GM23338 (cell line): ENCODE measurements at regions not wholly inside any gene's neighbourhood (a gene's known extent, or its start where the extent isn't known, plus 50 kb on each side); places are given as distances from the start of the nearest gene placed in this dataset. TPM values are rescaled to one million over a fixed set of nuclear protein-coding genes. Genes with fewer than 3 reads are reported as not detected.
"Not testable (repeated sequence)": the region's sequence is repeated elsewhere in the genome, so short reads cannot be mapped to it uniquely, and the experiment has no call there.

Source experiments
- ATAC-seq: fragments of 200-7000 bp; cut with Tn5 transposase; 3 replicates; pipeline ENCODE4 v1.9.1; 2020
- DNase-seq: peaks from one replicate; pipeline ENCODE4 v3.0.0-alpha.2; 2015; ENCODE audit warnings: low spot score
- H2AFZ ChIP-seq: fragments of 200-600 bp; sonication (generic); 2 replicates; pipeline ENCODE4 v1.8.0; 2016; ENCODE audit warnings: antibody characterized with exemption, mild to moderate bottlenecking, moderate library complexity
- H3F3A ChIP-seq: fragments of 200-600 bp; sonication (generic); replicated peaks from 2 replicates; pipeline ENCODE4 v1.8.0; 2017; ENCODE audit warnings: antibody characterized with exemption, mixed run types, low read depth
- H3K27ac ChIP-seq: fragments of 200-600 bp; sonication (generic); 2 replicates; pipeline ENCODE4 v1.6.1; 2016; ENCODE audit warnings: low read depth
- H3K27me3 ChIP-seq: fragments of 200-600 bp; sonication (generic); 2 replicates; pipeline ENCODE4 v1.8.0; 2016; ENCODE audit warnings: mild to moderate bottlenecking, mixed run types, moderate library complexity; ENCODE audit not compliant: insufficient read depth
- H3K36me3 ChIP-seq: fragments of 200-600 bp; sonication (generic); 2 replicates; pipeline ENCODE4 v1.8.0; 2016; ENCODE audit warnings: mild to moderate bottlenecking; ENCODE audit not compliant: insufficient read depth
- H3K4me1 ChIP-seq: fragments of 200-600 bp; sonication (generic); 2 replicates; pipeline ENCODE4 v1.8.0; 2016; ENCODE audit warnings: mild to moderate bottlenecking, moderate library complexity; ENCODE audit not compliant: insufficient read depth
- H3K4me2 ChIP-seq: fragments of 200-600 bp; sonication (generic); 2 replicates; pipeline ENCODE4 v1.7.1; 2017; ENCODE audit warnings: mixed run types
- H3K4me3 ChIP-seq: fragments of 200-600 bp; sonication (generic); 2 replicates; pipeline ENCODE4 v1.6.1; 2016; ENCODE audit warnings: mixed run types
- H3K79me2 ChIP-seq: fragments of 200-600 bp; sonication (generic); replicated peaks from 2 replicates; pipeline ENCODE4 v1.8.0; 2017; ENCODE audit warnings: mild to moderate bottlenecking; ENCODE audit not compliant: insufficient read depth
- H3K9me2 ChIP-seq: fragments of 200-600 bp; sonication (generic); 2 replicates; pipeline ENCODE4 v1.8.0; 2017; ENCODE audit not compliant: insufficient read depth
- H4K20me1 ChIP-seq: fragments of 200-600 bp; sonication (generic); replicated peaks from 2 replicates; pipeline ENCODE4 v1.8.0; 2017; ENCODE audit warnings: mild to moderate bottlenecking; ENCODE audit not compliant: insufficient read depth
- H3K27ac Mint-ChIP-seq: 2 replicates; pipeline ENCODE4 v1.8.0; 2020; ENCODE audit warnings: inconsistent platforms, mild to moderate bottlenecking, moderate library complexity, mixed read lengths
- H3K27me3 Mint-ChIP-seq: 3 replicates; pipeline ENCODE4 v1.8.0; 2022; ENCODE audit warnings: low read depth, mild to moderate bottlenecking, moderate library complexity, mixed read lengths, inconsistent platforms; ENCODE audit not compliant: insufficient read depth, poor library complexity
- H3K36me3 Mint-ChIP-seq: 3 replicates; pipeline ENCODE4 v1.8.0; 2021; ENCODE audit warnings: low read depth, mild to moderate bottlenecking, inconsistent platforms, moderate library complexity, mixed read lengths
- H3K4me1 Mint-ChIP-seq: 3 replicates; pipeline ENCODE4 v1.8.0; 2020; ENCODE audit warnings: mild to moderate bottlenecking, inconsistent platforms, mixed read lengths
- H3K4me3 Mint-ChIP-seq: 3 replicates; pipeline ENCODE4 v1.8.0; 2021; ENCODE audit warnings: moderate library complexity, mild to moderate bottlenecking, inconsistent platforms, mixed read lengths
- H3K9me3 Mint-ChIP-seq: 3 replicates; pipeline ENCODE4 v1.8.0; 2020; ENCODE audit warnings: moderate library complexity, mild to moderate bottlenecking, inconsistent platforms, mixed read lengths
- EZH2 ChIP-seq: fragments of 200-600 bp; sonication (generic); IDR thresholded peaks from one replicate; pipeline ENCODE4 v1.8.0; 2017; ENCODE audit warnings: antibody characterized with exemption, mild to moderate bottlenecking, low read depth; ENCODE audit not compliant: unreplicated experiment
- EZH2phosphoT487 ChIP-seq: fragments of 200-600 bp; sonication (generic); IDR thresholded peaks from one replicate; pipeline ENCODE4 v1.8.1; 2018; ENCODE audit warnings: antibody characterized with exemption; ENCODE audit not compliant: unreplicated experiment
- JUNB ChIP-seq: IDR thresholded peaks from one replicate; pipeline ENCODE4 v1.6.1; 2016; ENCODE audit warnings: antibody characterized with exemption; ENCODE audit not compliant: unreplicated experiment
- NANOG ChIP-seq: IDR thresholded peaks from 2 replicates; pipeline ENCODE4 v1.6.1; 2016; ENCODE audit warnings: antibody characterized with exemption, borderline replicate concordance
- POLR2AphosphoS5 ChIP-seq: IDR thresholded peaks from 2 replicates; pipeline ENCODE4 v1.6.1; 2016; ENCODE audit warnings: antibody characterized with exemption, low read depth
- ZNF114 ChIP-seq: fragments of 250-450 bp; sonication (Bioruptor Pico); IDR thresholded peaks from 2 replicates; pipeline ENCODE4 v1.5.0; 2020; ENCODE audit warnings: mild to moderate bottlenecking, moderate library complexity
- ZNF331 ChIP-seq: fragments of 250-450 bp; sonication (Bioruptor Pico); IDR thresholded peaks from 2 replicates; pipeline ENCODE4 v1.5.0; 2020; ENCODE audit warnings: low read depth, mild to moderate bottlenecking, moderate library complexity
- ZNF462 ChIP-seq: fragments of 250-450 bp; sonication (Bioruptor Pico); IDR thresholded peaks from 2 replicates; pipeline ENCODE4 v1.5.0; 2020; ENCODE audit warnings: mild to moderate bottlenecking, moderate library complexity
- microRNA-seq: library from miRNA; unstranded; fragments of <30 nt; microRNA quantifications from one replicate; pipeline ENCODE4, GENCODE V29; 2017
- small RNA-seq: library from RNA; depleted of rRNA; stranded (forward); fragments of <200 nt; gene quantifications from one replicate; pipeline ENCODE3, GENCODE V24; 2014; ENCODE audit warnings: low replicate concordance

- TF ChIP-seq ZNF462 (CRISPR knock-in tag) (no peak), ZNF114 (no peak), JUNB (no peak), POLR2AphosphoS5 (no peak), EZH2phosphoT487 (no peak), EZH2 (no peak), ZNF331 (no peak), NANOG (no peak)
Measured at GRCh38 chrX:123121241-123121640, 62.8 kb upstream of the GRIA3 start (continued).

GRCh38 chrX:123129805-123130204 lies 54.3 kb upstream of the GRIA3 start:
- H3K27ac Mint-ChIP-seq, H3K4me2 ChIP-seq: not testable (repeated sequence)

More at GRCh38 chrX:123129805-123130204, 54.3 kb upstream of the GRIA3 start:
- not testable (repeated sequence) for H3K36me3 ChIP-seq, H3K4me3 ChIP-seq, H3K4me3 Mint-ChIP-seq, H4K20me1 ChIP-seq, H2AFZ ChIP-seq, H3K79me2 ChIP-seq, H3K4me1 Mint-ChIP-seq, H3K4me1 ChIP-seq, H3K27me3 Mint-ChIP-seq, H3K9me3 Mint-ChIP-seq, H3K36me3 Mint-ChIP-seq, H3K27me3 ChIP-seq, H3K9me2 ChIP-seq, ATAC-seq, H3F3A ChIP-seq, DNase-seq, H3K27ac ChIP-seq

Small RNA genes lying in the stretch of these regions (microRNA-seq; reads per million reads assigned to microRNA genes)
- not detected for gene MIR3672

Small RNA genes lying in the stretch of these regions (small RNA-seq; reads per million reads assigned to genes)
- gene MIR3672 (not detected), gene RF00012 (not detected)
